GM12892 (cell line): ENCODE measurements at regions not wholly inside any gene's neighbourhood (a gene's known extent, or its start where the extent isn't known, plus 50 kb on each side); places are given as distances from the start of the nearest gene placed in this dataset.

ENCODE experiments used
- POLR2A ChIP-seq: IDR thresholded peaks from 2 replicates; pipeline ENCODE4 v1.6.1; 2011; ENCODE audit warnings: low read depth, low read length, control low read depth
- TAF1 ChIP-seq: IDR thresholded peaks from 2 replicates; pipeline ENCODE4 v1.6.1; 2011; ENCODE audit warnings: low read depth, mild to moderate bottlenecking, control low read depth, low read length, borderline replicate concordance

DNA sequence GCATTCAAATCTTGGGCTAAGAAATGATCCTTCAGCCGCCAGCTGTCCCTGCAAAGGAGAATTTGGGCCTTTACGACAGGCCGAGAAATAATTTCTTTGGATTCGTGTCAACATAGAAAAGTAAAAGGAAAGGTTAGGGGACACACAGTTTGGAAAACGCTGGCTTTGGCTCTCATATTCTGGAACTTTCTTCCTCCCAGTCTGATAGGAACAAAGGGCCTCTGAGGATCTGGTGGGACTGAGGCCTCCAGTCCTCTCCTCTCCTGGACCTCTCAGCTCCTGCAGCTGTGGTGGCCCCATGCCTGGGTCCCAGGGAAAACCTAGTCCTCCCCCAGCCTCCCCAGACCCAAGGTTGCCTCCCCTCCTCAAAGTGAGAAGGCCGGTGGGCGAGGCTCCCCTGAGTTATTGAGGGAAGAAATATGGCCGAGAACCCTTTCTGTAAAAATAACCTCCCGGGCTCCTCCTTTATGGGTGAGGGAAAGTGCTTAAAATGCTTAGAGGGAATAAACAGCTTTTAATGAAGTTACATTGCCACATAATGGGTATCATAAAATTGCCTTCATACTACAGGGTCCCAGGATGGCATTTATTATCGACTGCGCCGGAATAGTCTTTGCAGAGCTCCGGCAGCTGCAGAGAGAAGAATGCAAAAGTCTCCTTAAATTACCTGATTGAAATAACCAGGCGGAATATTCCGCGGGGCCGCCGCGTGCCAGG is 188.3 kb downstream of the PHETA1 start:
- TF ChIP-seq POLR2A (no peak), TAF1 (no peak)
